GM19467 (cell line): ENCODE measurements at regions not wholly inside any gene's neighbourhood (a gene's known extent, or its start where the extent isn't known, plus 50 kb on each side); places are given as distances from the start of the nearest gene placed in this dataset.

Experiments
- ATAC-seq: cut with Tn5 transposase; IDR thresholded peaks from one replicate; pipeline ENCODE4 v1.9.1; 2021; ENCODE audit warnings: mild to moderate bottlenecking, moderate library complexity; ENCODE audit not compliant: unreplicated experiment

- ATAC-seq: no peak
These were observed 356.7 kb upstream of the MYT1L start for GRCh38 chr2:2687745-2688144.

DNA sequence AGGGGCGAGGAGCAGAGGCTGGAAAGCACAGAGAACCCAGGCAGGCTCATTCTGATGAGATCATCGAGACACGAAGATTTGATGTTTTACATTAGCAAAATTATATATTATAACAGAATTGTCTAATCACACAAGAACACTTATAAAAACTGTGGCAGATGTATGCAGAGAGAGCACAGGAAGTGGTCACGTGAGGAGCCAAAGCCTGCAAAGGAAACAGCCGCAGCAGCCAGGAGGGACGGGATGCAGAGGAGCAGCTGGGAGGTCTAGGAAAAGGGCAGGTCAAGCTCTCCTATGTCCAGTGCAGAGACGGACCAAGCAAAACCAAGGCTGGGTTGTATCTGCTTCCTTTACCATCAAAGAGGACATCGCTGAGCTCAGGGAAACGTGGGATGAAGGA, 355.1 kb upstream of the MYT1L start:
- ATAC-seq: no peak

GRCh38 chr2:2683606-2684224, 352.6 kb upstream of the MYT1L start:
- no peak for ATAC-seq

- ATAC-seq: no peak
These were observed 351.7 kb upstream of the MYT1L start for GRCh38 chr2:2682700-2683342.

GRCh38 chr2:2681711-2682251, 350.7 kb upstream of the MYT1L start:
- no peak for ATAC-seq

GRCh38 chr2:2681085-2681484, 350.0 kb upstream of the MYT1L start:
- no peak for ATAC-seq

- no peak for ATAC-seq
These were observed 343.8 kb upstream of the MYT1L start for GRCh38 chr2:2674831-2675230.

DNA sequence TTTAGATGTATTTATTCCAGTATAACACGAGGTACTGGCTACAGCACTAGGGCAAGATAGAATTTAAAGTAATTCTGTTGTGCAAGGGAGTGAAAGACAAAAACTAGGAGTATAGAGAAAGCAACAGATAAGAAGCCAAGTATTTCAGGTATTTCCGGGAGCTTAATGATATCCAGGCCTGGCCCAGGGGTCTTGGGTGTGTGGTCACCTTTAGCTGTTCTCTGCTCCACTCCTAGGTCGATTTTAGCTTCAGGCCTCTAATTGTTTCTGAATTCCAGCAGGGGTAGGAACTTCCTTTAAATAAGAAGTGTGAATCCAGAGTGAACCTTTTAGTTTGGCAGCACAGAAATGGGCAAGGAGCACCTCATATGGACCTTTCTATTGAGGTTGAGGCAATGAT, 342.3 kb upstream of the MYT1L start:
- no peak for ATAC-seq

DNA sequence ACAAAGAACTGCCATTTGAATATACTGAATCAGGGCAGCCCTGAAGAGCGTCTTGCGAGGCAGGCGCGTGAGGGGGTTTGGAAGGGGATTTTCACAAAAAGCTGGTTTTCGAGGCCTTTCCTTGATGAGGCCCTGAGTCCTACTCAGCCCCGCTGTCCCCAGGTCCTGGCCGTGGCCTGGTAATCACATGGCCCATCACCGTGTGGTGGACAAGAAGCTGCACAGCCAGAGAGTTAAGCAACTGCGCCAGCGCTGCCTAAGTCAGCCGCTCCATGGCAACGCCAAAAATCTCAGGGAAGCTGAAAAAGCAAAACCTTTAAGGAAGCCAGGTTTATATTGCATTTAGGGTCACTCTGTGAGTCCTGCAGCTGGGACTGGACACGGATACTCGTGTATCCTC, 341.2 kb upstream of the MYT1L start:
- no peak for ATAC-seq

DNA sequence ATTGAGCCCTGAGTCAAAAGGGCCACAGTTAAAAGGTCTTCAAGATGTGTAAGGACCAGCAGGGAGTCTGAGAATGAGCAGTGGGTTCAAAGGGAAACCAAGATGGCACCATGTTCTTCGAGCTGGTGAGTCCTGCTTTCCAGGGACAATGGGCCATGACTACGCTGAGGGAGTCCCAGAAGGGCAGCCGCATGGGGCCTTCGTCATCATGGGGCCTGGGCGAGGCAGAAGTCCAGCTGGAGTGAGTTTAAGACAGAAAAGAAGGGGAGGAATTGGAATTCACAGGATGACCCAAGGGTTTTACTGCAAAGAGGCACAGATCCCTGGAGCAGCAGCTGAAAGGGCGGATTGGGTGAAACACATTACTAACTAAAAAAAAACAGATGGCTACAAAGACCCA, 340.8 kb upstream of the MYT1L start:
- no peak for ATAC-seq

DNA sequence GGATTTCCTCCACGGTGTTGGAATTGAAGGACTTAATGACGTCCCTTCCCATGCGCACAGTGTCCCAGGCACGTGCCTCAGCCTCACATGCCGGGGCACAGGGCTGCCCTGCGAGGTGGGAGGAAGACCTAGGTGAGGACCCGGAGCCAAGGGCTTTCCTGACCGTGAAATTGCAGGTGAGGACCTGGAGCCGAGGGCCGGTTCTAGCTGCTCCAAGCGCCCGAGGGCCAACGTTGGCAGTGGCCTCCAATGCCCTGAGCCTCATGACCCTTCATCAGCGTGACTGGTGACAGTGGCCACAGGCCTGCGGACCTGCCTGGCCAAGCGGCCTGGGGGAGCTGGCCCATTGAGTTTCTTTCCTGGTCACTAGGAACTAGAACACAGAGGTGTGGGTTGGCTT, 338.2 kb upstream of the MYT1L start:
- ATAC-seq: no peak

DNA sequence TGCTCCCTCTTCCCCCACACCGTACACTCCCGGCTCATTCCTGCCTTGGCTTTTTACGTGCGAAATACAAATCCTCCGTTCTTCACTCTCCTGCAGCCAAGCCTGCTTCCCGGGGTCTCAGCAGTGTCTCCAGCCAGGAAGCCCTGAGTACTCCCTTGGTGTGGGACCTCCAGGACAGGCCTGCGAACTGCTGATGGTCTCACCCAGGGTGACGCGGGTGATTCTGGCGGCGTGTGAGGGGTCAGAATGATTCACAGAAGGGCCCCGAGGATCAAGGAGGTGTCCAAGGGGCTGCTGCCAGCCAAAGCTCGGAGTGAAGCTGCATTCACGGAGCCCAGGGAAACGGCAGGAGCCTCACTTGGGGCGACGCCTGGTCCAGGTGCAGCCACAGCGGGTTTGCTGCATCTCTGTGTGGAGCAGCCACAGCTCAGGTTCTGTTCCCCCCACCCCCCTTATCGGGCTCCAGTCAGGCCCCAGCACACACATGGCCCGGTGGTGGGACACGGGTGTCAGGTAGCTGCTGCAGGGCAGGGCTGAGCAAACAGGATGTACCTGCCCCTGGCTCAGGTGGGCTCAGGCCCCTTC, 337.7 kb upstream of the MYT1L start:
- ATAC-seq: no peak

DNA sequence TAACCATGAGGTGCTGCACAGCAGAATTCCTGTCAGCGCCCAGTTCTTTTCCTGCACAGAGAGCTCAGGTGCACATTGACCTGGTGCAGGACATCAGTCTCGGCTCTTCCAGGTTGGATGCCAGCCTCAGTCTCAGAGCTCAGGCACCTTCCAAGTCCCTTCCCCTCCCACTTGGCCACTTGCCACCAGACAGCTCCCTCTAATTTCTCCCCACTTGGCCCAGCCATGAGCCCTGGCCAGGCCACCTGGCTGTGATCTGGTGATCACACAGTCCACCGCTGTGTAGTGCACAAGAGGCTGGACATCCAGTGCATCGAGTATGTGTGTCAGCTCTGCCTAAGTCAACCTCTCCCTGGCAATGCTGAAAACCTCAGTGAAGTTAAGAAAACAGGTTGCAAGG, 336.6 kb upstream of the MYT1L start:
- ATAC-seq: no peak

DNA sequence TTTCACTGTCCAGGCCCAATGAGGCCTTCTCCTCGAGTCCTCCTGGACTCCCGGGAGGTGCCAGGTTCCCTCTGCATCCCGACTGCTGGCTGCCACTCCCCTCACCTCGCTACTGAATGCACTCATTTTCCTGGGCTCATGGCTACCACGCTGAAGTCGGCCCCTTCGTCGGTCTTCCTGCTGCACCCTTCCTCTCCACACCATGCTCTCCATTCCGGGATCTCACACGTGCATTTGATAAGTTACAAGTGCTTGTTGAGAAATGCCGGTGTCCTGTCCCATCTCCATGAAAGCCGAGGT, 334.7 kb upstream of the MYT1L start:
- no peak for ATAC-seq

GRCh38 chr2:2664989-2665833, 334.1 kb upstream of the MYT1L start:
- no peak for ATAC-seq

DNA sequence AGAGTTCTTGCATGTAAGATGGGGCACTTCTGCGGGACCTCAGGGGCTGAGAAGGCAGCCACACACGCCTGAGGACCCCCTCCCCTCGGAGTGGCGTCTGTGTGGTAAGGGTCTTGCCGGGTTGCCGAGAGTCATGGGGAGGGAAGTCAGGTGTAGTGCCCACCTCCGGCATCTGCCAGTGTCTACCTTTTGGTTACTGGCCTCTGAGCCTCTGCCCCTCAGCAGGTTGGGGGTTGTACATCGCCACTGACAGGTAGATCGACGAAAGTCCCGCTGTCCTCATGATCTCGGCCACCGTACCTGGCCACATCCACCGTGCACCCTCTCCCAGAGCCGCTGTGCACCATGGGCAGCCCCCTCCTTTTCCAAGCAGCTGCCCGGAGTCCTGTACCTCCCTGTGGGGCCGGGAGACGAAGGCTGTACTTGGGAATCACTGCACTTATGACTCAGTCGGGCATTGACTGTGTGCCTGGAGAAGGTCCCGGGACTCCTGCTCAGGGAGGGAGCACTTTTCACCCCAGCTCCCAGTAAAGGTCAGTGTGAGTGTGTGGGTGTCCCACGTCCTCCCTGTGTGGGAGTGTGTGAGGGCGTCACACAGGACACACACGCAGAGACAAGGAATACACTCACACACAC, 332.4 kb upstream of the MYT1L start:
- ATAC-seq: no peak

DNA sequence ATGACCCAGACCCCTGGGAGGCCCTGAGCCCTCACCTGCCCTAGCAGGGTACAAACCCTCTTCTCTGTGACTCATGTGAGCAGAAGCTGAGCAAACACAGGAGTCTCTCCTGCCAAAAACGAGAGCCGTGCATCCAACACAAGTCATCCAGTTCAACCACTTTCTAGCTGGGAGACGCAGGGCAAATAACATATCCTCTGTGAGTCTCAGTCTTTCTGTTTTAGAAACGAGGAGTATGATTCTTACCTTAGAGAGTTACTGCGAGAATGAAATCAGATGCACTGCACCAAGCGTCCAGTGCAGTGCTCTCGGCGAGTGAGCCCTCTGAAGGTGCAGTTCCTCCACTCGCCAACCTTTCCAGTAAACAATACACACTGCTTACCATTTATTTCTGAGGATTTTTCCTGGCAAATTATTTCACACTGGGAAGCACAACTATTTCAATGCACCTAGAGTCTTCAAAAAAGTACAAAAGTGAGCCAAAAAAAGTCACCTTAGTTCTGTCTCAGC, 331.8 kb upstream of the MYT1L start:
- ATAC-seq: no peak

DNA sequence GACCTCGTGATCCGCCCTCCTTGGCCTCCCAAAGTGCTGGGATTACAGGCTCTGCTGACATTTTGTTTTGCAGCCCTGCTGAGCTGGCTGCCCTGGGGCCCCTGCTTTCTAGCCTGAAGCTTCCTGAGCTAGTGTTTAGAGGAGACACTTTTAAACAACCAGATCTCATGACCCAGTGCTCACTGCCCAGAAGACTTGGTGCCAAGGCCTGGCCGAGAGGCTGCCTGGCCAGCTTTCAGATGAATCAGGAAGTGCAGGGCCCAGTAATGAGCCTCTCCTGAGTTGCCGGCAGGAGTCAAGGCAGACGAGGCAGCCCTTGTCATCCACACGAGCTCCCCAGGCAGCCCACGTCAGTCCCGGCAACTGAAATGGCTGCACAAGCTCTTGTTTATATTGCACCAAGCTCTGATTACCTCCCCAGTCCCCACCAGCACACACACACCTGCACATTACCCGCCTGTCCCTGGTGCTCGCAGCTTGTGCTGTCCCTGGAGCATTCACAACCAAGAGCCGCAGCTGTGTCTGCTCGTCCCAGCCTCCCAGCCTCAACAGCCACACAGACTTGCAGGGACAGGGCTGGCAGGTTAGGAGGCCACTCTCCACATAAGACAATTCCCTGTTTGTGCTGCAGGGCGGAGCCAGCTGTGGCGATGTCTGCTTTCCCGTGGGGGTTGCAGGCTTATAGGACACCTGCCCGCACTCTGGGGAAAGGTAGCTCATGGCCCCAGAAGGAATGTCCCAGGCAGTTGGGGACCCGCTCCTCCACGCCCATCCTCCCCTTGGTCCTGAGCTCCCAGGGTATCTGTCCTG, 331.2 kb upstream of the MYT1L start:
- ATAC-seq: no peak

- no peak for ATAC-seq
These were observed 329.8 kb upstream of the MYT1L start for GRCh38 chr2:2660789-2661355.
